GM19043 (cell line): ENCODE measurements at regions not wholly inside any gene's neighbourhood (a gene's known extent, or its start where the extent isn't known, plus 50 kb on each side); places are given as distances from the start of the nearest gene placed in this dataset.

Experiments
- ATAC-seq: cut with Tn5 transposase; IDR thresholded peaks from one replicate; pipeline ENCODE4 v1.9.1; 2021; ENCODE audit warnings: low read depth; ENCODE audit not compliant: unreplicated experiment

- no peak for ATAC-seq
Measured at GRCh38 chr6:146865756-146866379, 267.1 kb downstream of the ADGB start.

GRCh38 chr6:146866731-146867414, 268.1 kb downstream of the ADGB start:
- no peak for ATAC-seq

- ATAC-seq, result no peak
Measured at GRCh38 chr6:146868671-146869209, 270.0 kb downstream of the ADGB start.

DNA sequence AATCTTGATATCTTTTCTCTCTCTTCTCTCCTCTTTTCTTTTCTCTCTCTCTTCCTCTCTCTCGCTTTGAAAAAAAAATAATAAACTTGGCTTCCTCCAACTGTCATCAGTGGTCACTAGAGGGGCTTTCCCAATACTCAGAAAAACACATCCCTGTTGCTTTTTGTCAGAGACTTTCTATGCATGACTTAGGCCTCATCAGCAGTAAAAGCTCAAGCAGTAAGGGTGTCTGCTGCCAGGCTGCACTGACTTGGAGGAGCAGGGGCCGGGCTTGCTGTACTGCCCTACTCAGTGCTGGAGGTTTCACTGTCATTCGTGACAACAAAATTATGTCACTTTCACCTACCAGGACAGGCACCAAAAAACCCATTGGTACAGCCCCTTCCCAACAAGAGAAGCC, 272.0 kb downstream of the ADGB start:
- ATAC-seq, result peak; percentile 81

DNA sequence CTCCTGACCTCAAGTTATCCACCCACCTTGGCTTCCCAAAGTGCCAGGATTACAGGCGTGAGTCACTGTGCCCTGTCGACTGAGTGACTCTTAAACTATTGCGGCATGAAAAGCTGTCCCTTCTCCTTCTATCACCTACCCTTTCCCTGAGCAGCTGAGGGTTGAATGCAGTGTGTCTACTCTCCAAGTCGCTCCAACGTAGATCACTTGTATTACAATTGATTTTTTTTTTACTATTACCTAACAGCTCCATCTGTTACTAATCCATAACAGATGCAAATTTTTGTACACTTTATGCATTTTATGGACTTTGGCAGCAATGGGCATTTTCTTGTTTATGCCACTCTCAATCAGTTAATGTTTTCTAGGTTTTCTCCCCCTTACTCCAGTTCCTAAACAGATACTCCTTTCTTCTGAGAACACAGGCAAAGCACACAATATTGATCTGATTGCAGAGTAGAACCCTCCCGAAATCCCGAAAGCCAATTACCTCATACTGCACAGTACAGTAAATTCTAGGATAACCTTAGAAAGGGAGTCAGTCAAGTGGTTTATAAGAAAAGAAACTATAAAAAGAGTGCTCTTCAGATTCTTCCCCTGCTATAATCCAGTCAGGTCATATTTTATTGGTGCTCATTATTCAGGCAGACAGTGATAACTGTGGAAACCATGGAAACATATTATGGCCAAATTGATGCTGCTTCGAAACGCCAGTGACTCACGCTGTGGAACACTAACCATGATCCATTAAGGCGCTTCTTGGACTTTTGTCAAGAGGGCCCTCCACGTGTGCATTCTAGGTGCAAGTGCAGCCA, 273.0 kb downstream of the ADGB start:
- no peak for ATAC-seq

DNA sequence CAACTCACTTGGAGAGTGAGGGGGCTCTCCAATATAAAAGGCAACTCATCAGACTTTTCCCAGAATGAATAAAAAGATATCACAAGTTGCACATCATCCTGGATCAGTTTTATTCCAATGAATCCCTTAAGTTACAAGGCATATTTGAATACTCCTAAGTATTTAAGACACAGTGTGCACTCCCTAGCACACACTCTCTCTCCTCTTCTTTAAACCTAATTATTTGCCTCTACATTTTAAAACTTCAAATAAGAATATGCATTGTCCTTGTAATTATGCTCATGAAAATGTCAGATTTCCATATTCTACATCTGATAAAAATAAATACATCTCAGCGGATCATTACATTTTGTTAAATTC, 273.6 kb downstream of the ADGB start:
- ATAC-seq, result no peak

GRCh38 chr6:146874278-146875018, 275.7 kb downstream of the ADGB start:
- no peak for ATAC-seq

DNA sequence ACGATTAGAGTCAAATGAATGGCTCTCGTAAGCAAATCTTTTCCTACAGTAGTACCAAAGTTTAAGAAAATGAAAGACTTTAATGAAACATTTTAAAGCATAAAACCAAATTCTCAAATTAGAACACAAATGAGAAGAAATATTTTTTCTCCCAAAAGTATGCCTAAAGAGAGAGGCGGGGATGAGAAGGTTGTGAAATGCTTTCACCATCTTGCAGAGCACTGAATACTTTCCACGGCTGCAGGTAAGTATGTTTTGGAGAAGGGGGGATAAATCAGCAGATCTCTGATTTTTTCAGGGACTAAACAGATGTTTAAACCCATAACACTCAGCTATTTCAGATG, 277.1 kb downstream of the ADGB start:
- no peak for ATAC-seq

DNA sequence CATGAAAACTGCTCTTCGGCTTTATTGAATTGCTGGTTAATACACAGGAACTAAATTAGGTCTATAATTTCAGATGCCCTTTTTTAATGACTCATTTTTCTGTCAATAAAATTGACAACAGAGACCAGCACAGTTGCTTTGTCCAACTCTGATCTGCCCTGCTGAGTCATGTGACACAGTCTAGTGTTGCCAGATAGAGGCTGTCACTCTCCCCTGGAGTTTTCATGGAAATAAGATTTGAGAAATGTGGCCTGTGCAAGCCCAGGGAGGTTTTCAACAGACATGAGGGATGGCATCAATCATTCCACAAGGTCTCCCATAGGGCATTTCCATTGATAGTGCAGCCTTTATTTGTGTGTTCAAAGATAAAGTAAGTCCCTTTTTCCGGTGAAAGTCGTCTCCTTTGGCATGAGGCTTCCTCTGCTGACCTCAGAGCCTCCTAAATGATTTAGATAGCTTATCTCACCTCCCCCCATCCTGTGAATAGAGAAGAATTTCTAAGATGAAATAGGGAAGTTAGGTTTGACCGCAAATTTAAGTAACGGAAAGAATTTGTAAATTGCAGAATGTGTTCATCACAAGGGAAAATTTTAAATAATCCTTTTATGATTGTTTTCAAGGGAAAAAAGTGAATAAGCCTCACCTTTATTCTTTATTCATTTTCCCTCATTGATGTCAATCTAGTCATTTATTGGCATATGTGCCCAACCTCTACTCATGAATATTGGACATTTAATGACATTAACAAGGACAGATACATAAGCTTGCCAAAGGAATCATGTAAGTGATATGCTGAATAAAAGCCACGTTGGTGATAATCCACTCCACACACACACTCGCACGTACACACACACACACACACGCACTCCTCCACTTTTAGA, 277.7 kb downstream of the ADGB start:
- ATAC-seq, result no peak

DNA sequence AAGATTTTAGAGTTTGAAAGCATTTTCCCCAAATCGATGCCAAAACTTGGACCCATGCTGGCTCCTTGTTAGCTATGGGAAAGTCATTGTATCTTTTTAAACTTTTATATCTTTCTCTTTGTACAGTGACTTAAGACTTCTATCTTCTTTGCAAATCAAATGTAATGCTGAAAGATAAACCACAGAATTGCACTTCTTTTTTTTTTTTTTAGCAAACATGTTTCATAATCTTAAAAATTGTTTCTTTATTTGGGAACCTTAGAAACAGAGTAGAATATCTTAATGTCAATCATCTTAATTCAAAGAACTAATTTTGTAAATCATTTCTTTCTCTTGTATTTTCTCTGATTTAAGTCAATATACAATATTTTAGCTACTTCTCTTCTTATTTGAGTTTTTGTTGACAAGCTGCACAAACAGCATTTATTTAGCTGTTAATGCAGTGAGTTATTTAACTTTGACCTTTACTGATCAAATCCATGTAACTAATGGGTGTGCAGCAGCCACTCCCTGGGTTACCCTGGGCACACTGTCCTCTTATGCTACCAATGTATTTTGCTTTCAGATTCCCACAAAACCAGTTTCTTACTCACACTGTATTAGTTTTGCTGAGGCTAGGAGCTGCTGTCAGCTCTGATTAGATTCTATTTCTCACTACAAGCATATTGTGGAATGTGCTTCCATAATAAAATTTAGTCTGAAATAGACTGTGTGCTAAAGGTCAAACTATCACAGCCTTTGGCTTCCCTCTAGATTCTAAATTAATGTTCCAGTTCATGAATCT, 279.6 kb downstream of the ADGB start:
- no peak for ATAC-seq

DNA sequence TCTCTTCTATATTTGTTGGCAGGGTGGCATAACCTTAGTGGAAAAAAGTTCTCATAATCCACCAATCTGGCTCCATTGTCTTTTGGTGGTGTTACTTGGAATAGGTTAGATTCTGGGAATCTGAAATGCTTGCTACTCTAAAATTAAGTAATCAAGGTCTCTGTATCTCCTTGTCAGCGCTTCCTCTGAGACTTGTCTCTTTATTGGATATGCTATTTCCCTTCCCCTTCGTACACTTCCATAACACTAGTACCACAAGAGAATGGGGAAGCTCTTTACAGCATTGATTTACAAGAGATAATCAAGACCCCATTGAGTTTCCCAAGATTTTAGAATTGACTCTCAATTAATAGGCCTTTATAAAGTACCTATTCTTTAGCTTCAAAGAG, 280.2 kb downstream of the ADGB start:
- ATAC-seq, result no peak

DNA sequence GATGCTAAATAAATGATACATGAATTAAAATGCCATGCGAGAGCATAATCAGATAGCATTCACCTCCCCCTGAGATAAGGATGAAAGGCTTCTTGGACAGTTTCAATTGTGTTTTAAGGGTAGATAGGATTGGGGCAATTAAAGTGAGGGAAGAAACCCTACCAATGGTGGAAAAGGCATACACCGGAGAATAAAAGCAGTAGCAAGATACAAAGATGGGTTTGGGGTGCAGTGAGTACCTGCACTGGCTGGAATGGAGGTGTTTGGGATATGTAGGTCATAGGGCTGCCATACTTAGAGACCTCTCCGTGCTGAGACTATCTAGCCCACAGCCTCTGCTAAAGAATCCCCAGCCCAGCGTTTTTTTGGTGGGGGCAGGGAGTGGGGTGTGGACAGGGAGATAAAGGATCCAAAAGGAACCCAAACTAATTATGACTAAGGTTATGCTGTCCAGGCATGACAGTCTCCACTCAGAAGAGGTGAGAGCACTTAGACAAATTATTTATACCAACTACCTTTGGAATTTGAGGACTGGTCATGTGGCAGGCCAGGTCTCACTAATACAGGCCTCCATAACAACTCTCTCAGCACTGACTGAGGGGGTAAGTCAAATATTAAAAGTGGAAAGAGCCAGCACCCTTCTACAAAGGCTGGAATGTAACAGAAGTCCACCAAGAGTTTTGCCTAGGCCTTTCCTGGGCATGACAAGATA, 280.8 kb downstream of the ADGB start:
- no peak for ATAC-seq

DNA sequence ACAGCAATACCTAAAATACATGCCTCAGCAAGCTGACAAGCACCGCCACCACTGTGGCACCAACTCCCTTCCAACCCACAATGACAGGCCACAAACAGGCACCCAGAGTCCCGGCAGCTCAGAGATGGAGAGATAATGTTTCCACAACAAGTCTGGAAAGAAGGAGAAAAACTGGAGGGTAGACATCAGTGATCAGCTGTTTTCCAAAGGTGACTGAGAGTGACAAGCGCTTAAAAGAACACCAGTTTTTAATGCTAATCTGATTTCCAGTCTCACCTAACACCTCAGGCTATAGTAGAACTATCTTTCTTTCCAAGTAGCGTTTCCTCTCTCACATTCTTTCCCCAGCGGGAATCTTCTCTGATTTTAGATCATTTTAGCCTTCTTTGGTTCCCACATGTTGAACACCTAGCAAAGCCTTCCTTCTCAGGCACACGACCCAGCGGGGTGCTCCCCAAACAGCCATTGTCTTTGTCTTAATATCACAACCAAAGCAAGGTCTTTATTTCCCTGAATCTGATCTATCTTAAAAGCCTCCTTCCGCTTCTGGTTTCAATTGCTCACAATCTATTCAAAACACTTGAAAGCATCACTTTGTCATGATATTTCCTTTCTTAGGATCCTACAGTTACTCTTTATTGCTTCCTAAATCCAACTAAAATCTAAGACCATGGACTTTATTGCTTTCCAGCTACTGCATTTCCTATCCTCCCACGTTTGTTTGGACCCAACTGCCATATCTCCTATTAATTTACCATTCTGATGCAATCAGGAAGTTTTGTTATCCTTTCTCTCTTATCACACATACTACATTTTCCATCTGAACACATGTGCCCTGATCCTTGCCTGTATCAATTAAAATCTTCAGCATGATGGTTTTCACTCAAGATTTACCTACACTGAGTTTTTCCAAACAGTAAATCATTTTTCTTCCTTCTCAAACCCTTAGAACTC, 282.7 kb downstream of the ADGB start:
- no peak for ATAC-seq

- no peak for ATAC-seq
Measured at GRCh38 chr6:146883640-146884531, 285.1 kb downstream of the ADGB start.

- ATAC-seq, result peak; percentile 96
Measured at GRCh38 chr6:146884728-146885127, 286.0 kb downstream of the ADGB start.

GRCh38 chr6:146885708-146886457, 287.1 kb downstream of the ADGB start:
- ATAC-seq, result no peak
